IMR-90 (cell line): ENCODE measurements at regions not wholly inside any gene's neighbourhood (a gene's known extent, or its start where the extent isn't known, plus 50 kb on each side); places are given as distances from the start of the nearest gene placed in this dataset.
A peak's percentile ranks its signal among the peaks of the same experiment; 100 is the strongest.

Experiments
- ATAC-seq: fragments of 200-7000 bp; cut with Tn5 transposase; 2 replicates; pipeline ENCODE4 v1.9.1; 2020; ENCODE audit warnings: low read depth, mild to moderate bottlenecking, moderate library complexity
- BruUV-seq: library from RNA; stranded (reverse); fragments of 400-500 nt; replicated peaks from 2 replicates; lab custom pipeline; 2021; lab: Mats Ljungman, UMichigan
- CTCF ChIA-PET: fragments of 300-600 bp; formaldehyde crosslinking; extraction: SDS; loops from one replicate; lab custom pipeline; 2021; ENCODE audit warnings: antibody characterized with exemption; lab: Yijun Ruan, JAX
- POLR2A ChIA-PET: fragments of 300-600 bp; sonication (Branson Sonifier 250); formaldehyde crosslinking; loops from one replicate; lab custom pipeline; 2022; ENCODE audit warnings: antibody characterized with exemption; ENCODE audit not compliant: unreplicated experiment; lab: Charles Lee
- DNase-seq: peaks from one replicate; pipeline ENCODE4 v3.0.0; 2013
- H2AFZ ChIP-seq: replicated peaks from 2 replicates; pipeline ENCODE3; 2013; ENCODE audit warnings: low read length, mild to moderate bottlenecking; ENCODE audit not compliant: poor library complexity
- H2AK5ac ChIP-seq: 2 replicates; pipeline ENCODE4 v1.6.1; 2013; ENCODE audit warnings: low read depth, low read length, inconsistent platforms
- H2AK9ac ChIP-seq: replicated peaks from 2 replicates; pipeline ENCODE3; 2013; ENCODE audit warnings: mild to moderate bottlenecking, low read depth, low read length, moderate library complexity; ENCODE audit not compliant: poor library complexity
- H2BK120ac ChIP-seq: 2 replicates; pipeline ENCODE4 v1.6.1; 2013; ENCODE audit warnings: low read depth, low read length, inconsistent platforms
- H2BK15ac ChIP-seq: 3 replicates; pipeline ENCODE4 v1.6.1; 2013; ENCODE audit warnings: low read depth, low read length, inconsistent platforms
- H2BK20ac ChIP-seq: 2 replicates; pipeline ENCODE4 v1.6.1; 2013; ENCODE audit warnings: low read depth, mild to moderate bottlenecking, inconsistent platforms, low read length, moderate library complexity
- H2BK5ac ChIP-seq: 2 replicates; pipeline ENCODE4 v1.6.1; 2013; ENCODE audit warnings: mild to moderate bottlenecking, low read depth, low read length, inconsistent platforms; ENCODE audit not compliant: poor library complexity, severe bottlenecking
- H3K14ac ChIP-seq: replicated peaks from 2 replicates; pipeline ENCODE4 v1.6.1; 2013; ENCODE audit warnings: low read depth, low read length, inconsistent platforms
- H3K18ac ChIP-seq: 2 replicates; pipeline ENCODE4 v1.6.1; 2013; ENCODE audit warnings: low read depth, low read length, control low read depth
- H3K23ac ChIP-seq: 2 replicates; pipeline ENCODE4 v1.6.1; 2013; ENCODE audit warnings: low read depth, low read length, inconsistent platforms
- H3K27ac ChIP-seq: 2 replicates; pipeline ENCODE4 v1.5.1; 2013; ENCODE audit warnings: mild to moderate bottlenecking, control low read depth, low read length; ENCODE audit not compliant: insufficient read depth
- H3K27me3 ChIP-seq: 2 replicates; pipeline ENCODE4 v1.6.1; 2013; ENCODE audit warnings: low read length; ENCODE audit not compliant: control insufficient read depth, insufficient read depth
- H3K36me3 ChIP-seq: 2 replicates; pipeline ENCODE4 v1.6.1; 2013; ENCODE audit warnings: low read length, mixed read lengths; ENCODE audit not compliant: control insufficient read depth, insufficient read depth
- H3K4ac ChIP-seq: 2 replicates; pipeline ENCODE4 v1.6.1; 2013; ENCODE audit warnings: low read depth, low read length, inconsistent platforms
- H3K4me1 ChIP-seq: 2 replicates; pipeline ENCODE4 v1.6.1; 2013; ENCODE audit warnings: low read length, mixed read lengths; ENCODE audit not compliant: control insufficient read depth, insufficient read depth
- H3K4me2 ChIP-seq: 2 replicates; pipeline ENCODE4 v1.6.1; 2013; ENCODE audit warnings: low read depth, mild to moderate bottlenecking, control low read depth, low read length, moderate library complexity
- H3K4me3 ChIP-seq: 2 replicates; pipeline ENCODE4 v1.5.1; 2013; ENCODE audit warnings: low read depth, mild to moderate bottlenecking, control low read depth, low read length, moderate library complexity; ENCODE audit not compliant: insufficient read depth
- H3K56ac ChIP-seq: 2 replicates; pipeline ENCODE4 v1.6.1; 2013; ENCODE audit warnings: low read length, inconsistent platforms; ENCODE audit not compliant: insufficient read depth; ENCODE audit errors: extremely low read depth
- H3K79me1 ChIP-seq, 2 experiments: 2 replicates each; pipeline ENCODE4 v1.6.1; 2013; ENCODE audit warnings: low read length in 2 of 2, inconsistent platforms in 1 of 2, low read depth in 1 of 2
- H3K9ac ChIP-seq: 2 replicates; pipeline ENCODE4 v1.6.1; 2013; ENCODE audit warnings: low read depth, low read length, control low read depth
- H3K9me1 ChIP-seq: 2 replicates; pipeline ENCODE4 v1.6.1; 2013; ENCODE audit warnings: low read length, inconsistent platforms; ENCODE audit not compliant: insufficient read depth
- H3K9me3 ChIP-seq: 2 replicates; pipeline ENCODE4 v1.6.1; 2013; ENCODE audit warnings: low read length; ENCODE audit not compliant: control insufficient read depth, insufficient read depth
- H4K20me1 ChIP-seq: 2 replicates; pipeline ENCODE4 v1.6.1; 2013; ENCODE audit warnings: low read length, inconsistent platforms; ENCODE audit not compliant: insufficient read depth
- H4K5ac ChIP-seq: 2 replicates; pipeline ENCODE4 v1.6.1; 2013; ENCODE audit warnings: mild to moderate bottlenecking, low read depth, low read length, control low read depth
- H4K8ac ChIP-seq, 2 experiments: 2 replicates each; pipeline ENCODE4 v1.6.1; 2013; ENCODE audit warnings: low read depth in 2 of 2, low read length in 2 of 2, control low read depth in 1 of 2, inconsistent platforms in 1 of 2
- H4K91ac ChIP-seq: 2 replicates; pipeline ENCODE4 v1.6.1; 2013; ENCODE audit warnings: low read depth, low read length, inconsistent platforms; ENCODE audit not compliant: insufficient read depth
- BHLHE40 ChIP-seq: fragments of 150-350 bp; IDR thresholded peaks from 2 replicates; pipeline ENCODE4 v1.6.1; 2016; ENCODE audit warnings: mild to moderate bottlenecking, low read depth, low read length
- CHD1 ChIP-seq: IDR thresholded peaks from 2 replicates; pipeline ENCODE4 v1.6.1; 2012; ENCODE audit warnings: low read depth, low read length, improper control_type of control experiment
- FOS ChIP-seq: fragments of 150-350 bp; IDR thresholded peaks from 2 replicates; pipeline ENCODE4 v1.6.1; 2016; ENCODE audit warnings: low read depth, low read length
- MAZ ChIP-seq: IDR thresholded peaks from 2 replicates; pipeline ENCODE4 v1.6.1; 2012; ENCODE audit warnings: low read depth, mild to moderate bottlenecking, low read length, improper control_type of control experiment, moderate library complexity, borderline replicate concordance
- NFE2L2 ChIP-seq: fragments of 150-350 bp; IDR thresholded peaks from 2 replicates; pipeline ENCODE4 v1.6.1; 2016; ENCODE audit warnings: low read depth, mild to moderate bottlenecking, low read length
- POLR2A ChIP-seq: IDR thresholded peaks from 2 replicates; pipeline ENCODE4 v1.6.1; 2012; ENCODE audit warnings: mild to moderate bottlenecking, low read depth, low read length
- RAD21 ChIP-seq: IDR thresholded peaks from 2 replicates; pipeline ENCODE4 v1.6.1; 2012; ENCODE audit warnings: low read length, improper control_type of control experiment
- RCOR1 ChIP-seq: IDR thresholded peaks from 2 replicates; pipeline ENCODE4 v1.6.1; 2012; ENCODE audit warnings: mild to moderate bottlenecking, low read length, improper control_type of control experiment; ENCODE audit not compliant: insufficient replicate concordance
- SMC3 ChIP-seq: fragments of 150-350 bp; IDR thresholded peaks from 2 replicates; pipeline ENCODE4 v1.6.1; 2016; ENCODE audit warnings: low read depth, mild to moderate bottlenecking, antibody characterized with exemption, low read length, moderate library complexity
- dilution Hi-C: fragments of 300-500 bp; cut with HindIII; formaldehyde crosslinking; loops from one replicate; pipeline ENCODE4 v1.14.3; 2018; ENCODE audit warnings: low sequenced_read_pairs; ENCODE audit not compliant: unreplicated experiment
- in situ Hi-C: fragments of 300-500 bp; cut with MboI; formaldehyde crosslinking; loops from 3 replicates; pipeline ENCODE4 v1.14.3; 2019; ENCODE audit warnings: low sequenced_read_pairs, inconsistent platforms, mixed read lengths
- intact Hi-C: fragments of 100-400 bp; cut with micrococcal nuclease; formaldehyde crosslinking; loops from 2 replicates; pipeline ENCODE4 v1.10.0; 2022
- TF ChIP-seq, protein P1 (sequence below): fragments of 150-350 bp; IDR thresholded peaks from 2 replicates; pipeline ENCODE4 v1.6.1; 2016; ENCODE audit warnings: low read depth, mild to moderate bottlenecking, low read length, moderate library complexity, borderline replicate concordance

DNA sequence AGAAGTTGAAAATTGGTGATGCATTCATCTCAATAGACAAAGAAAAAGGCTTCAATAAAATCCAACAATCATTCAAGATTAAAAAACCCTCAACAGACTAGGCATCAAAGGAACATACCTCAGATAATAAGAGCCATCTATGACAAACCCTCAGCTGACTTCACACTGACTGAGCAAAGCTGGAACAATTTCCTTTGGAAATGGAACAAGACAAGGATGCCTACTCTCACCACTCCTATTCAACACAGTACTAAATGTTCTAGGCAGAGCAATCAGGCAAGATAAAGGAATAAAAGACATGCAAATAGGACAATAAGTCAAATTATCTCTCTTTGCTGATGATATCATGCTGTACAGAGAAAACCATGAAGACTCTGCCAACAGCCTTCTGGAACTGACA is 1188.1 kb downstream of the DTWD2 start:
- TF ChIP-seq FOS (no peak), MAZ (no peak), SMC3 (no peak), RAD21 (no peak), RCOR1 (no peak), CHD1 (no peak), POLR2A (no peak), NFE2L2 (no peak), BHLHE40 (no peak)
- TF ChIP-seq, protein P1, sequence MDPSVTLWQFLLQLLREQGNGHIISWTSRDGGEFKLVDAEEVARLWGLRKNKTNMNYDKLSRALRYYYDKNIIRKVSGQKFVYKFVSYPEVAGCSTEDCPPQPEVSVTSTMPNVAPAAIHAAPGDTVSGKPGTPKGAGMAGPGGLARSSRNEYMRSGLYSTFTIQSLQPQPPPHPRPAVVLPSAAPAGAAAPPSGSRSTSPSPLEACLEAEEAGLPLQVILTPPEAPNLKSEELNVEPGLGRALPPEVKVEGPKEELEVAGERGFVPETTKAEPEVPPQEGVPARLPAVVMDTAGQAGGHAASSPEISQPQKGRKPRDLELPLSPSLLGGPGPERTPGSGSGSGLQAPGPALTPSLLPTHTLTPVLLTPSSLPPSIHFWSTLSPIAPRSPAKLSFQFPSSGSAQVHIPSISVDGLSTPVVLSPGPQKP = no peak
- intact Hi-C loops (loop anchor here (5.0 kb wide), 2 partner anchors 92 to 242 kb away; no protein-coding TSS in a partner anchor), dilution Hi-C loops (no loop called here), in situ Hi-C loops (no loop called here)
- Histone ChIP-seq H4K20me1 (no peaks in the 10 kb centered on the region), H3K27me3 (no peaks in the 10 kb centered on the region), H2AK9ac (no peak overlapping the region), H2BK15ac (peak overlapping the region; percentile 30; the same call in 1 of the 3 replicates), H3K27ac (no peak overlapping the region), H3K4me2 (no peak overlapping the region), H4K8ac (peak overlapping the region in 1 of 2 experiments; percentile 71; a peak in 2 of 4 replicates), H3K14ac (peak overlapping the region; percentile 62), H3K36me3 (no peaks in the 10 kb centered on the region), H3K56ac (peak overlapping the region; percentile 19; the same call in 1 of the 2 replicates), H3K9me3 (peaks cover 3% of the 10 kb centered on the region; the same call in 1 of the 2 replicates), H2BK20ac (peak overlapping the region; percentile 96), H2BK5ac (peak overlapping the region; percentile 98), H2AK5ac (no peak overlapping the region), H2AFZ (no peak overlapping the region), H3K9ac (no peak overlapping the region), H3K4me3 (no peak overlapping the region), H3K9me1 (no peaks in the 10 kb centered on the region), H3K4ac (peak overlapping the region; percentile 65; the same call in 1 of the 2 replicates), H3K4me1 (peaks cover 2% of the 10 kb centered on the region), H2BK120ac (peak overlapping the region; percentile 94), H4K5ac (peak overlapping the region; percentile 79; the same call in 1 of the 2 replicates), H3K79me1 (no peaks in the 10 kb centered on the region), H3K18ac (peak overlapping the region; percentile 81; the same call in 1 of the 2 replicates), H3K23ac (peak overlapping the region; percentile 59; the same call in 1 of the 2 replicates), H4K91ac (peak overlapping the region; percentile 66)
- ATAC-seq = no peak
- ChIA-PET POLR2A (no interaction called here), CTCF (no interaction called here)
- DNase-seq = peak; percentile 51
- no TSS peak for BruUV-seq
